ENCODE measurements at regions not wholly inside any gene's neighbourhood (a gene's known extent, or its start where the extent isn't known, plus 50 kb on each side); places are given as distances from the start of the nearest gene placed in this dataset.

DNA sequence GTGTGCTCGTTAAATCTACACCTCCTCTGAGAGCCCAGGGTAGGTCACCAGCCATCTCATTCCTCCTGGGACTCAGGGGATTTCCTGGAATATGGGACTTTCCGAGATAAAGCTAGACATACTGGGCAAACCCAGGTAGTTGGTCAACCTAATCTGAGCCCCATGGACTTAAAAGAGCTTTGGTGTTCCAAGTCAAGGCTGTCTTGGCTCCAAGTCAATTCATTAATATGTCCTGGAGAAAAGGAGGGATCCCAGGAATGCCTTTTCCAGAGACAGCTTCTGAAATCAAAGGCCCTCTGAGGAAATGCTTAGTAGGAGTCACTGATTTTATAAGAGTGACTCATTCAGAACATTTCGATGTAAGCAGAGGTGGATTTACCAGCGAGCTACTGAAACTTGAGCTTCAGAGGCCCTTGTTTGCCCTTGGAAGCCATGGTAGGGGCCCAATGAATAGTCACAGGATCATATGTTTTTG is 137.3 kb upstream of the UBE2E1 start:
- no peaks in the 10 kb centered on the region for H3K9me3 ChIP-seq (ENCODE audit: insufficient read depth, low read depth, low read length)
- H3K79me2 ChIP-seq (ENCODE audit: insufficient read depth, low read length): no peaks in the 10 kb centered on the region
- H3K9ac ChIP-seq (ENCODE audit: low read depth, low read length, poor library complexity, severe bottlenecking): no peak overlapping the region
- TF ChIP-seq CTCF (conservative IDR thresholded peaks at IDR 0.05; ENCODE audit: low read length) (no peak), EZH2phosphoT487 (IDR thresholded peaks at IDR 0.05; ENCODE audit: borderline replicate concordance) (no peak)
- H4K20me1 ChIP-seq (ENCODE audit: insufficient read depth, low read length, poor library complexity, severe bottlenecking): no peaks in the 10 kb centered on the region
- no peaks in the 10 kb centered on the region for H3F3A ChIP-seq (ENCODE audit: low read depth)
- no peak overlapping the region for H2AFZ ChIP-seq (ENCODE audit: low read length)
- H3K4me1 ChIP-seq (ENCODE audit: insufficient read depth, low read length, poor library complexity, severe bottlenecking): no peaks in the 10 kb centered on the region
- no peaks in the 10 kb centered on the region for H3K9me2 ChIP-seq (replicated peaks; ENCODE audit: low read depth, low read length)
- H3K4me2 ChIP-seq (ENCODE audit: low read depth, low read length, poor library complexity, severe bottlenecking): no peak overlapping the region
- H3K4me3 ChIP-seq (ENCODE audit: low read length, poor library complexity, severe bottlenecking): no peak overlapping the region
- no peaks in the 10 kb centered on the region for H3K36me3 ChIP-seq (ENCODE audit: insufficient read depth, low read length)
- H3K27me3 ChIP-seq (ENCODE audit: insufficient read depth, low read length, poor library complexity, severe bottlenecking): no peaks in the 10 kb centered on the region

DNA sequence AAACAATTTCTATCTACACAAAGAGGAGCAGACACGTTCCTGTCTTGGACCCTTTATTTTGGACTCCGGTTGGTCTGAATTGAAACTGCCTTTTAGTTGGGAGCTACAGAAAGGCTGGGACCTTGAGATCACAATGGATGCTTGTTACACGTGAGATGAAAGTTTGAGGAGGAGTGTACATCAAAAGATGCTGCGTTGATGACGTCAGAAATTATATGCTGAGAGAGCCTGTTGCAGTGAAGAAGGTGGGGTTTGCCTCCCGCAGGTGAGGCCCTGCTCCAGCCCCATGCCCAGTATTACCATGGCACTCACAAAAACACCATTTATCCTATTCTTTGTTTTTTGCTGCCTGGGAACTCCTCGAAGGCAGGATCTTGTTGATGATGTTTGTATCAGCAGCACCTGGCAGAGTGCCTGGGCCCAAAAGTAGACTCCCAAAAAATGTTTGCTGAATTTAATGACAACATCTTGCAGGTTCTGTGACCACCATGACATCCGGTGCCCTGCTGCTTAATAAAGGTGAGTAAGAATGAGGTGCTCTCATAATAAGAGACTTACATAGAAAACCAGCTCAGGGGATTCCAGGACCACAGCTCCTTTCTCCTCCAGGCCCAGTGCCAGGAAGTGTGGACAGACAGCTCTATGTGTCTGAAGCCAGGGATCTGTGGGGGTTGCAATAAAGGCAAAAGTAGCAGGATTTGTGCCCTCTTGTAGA is 136.1 kb upstream of the UBE2E1 start:
- Histone ChIP-seq H3K4me3 (ENCODE audit: low read length, poor library complexity, severe bottlenecking) (no peak overlapping the region), H4K20me1 (ENCODE audit: insufficient read depth, low read length, poor library complexity, severe bottlenecking) (no peaks in the 10 kb centered on the region), H3K9me3 (ENCODE audit: insufficient read depth, low read depth, low read length) (no peaks in the 10 kb centered on the region), H3K4me2 (ENCODE audit: low read depth, low read length, poor library complexity, severe bottlenecking) (no peak overlapping the region), H2AFZ (ENCODE audit: low read length) (no peak overlapping the region), H3K9ac (ENCODE audit: low read depth, low read length, poor library complexity, severe bottlenecking) (no peak overlapping the region), H3K27me3 (ENCODE audit: insufficient read depth, low read length, poor library complexity, severe bottlenecking) (no peaks in the 10 kb centered on the region), H3K9me2 (replicated peaks; ENCODE audit: low read depth, low read length) (no peaks in the 10 kb centered on the region), H3K36me3 (ENCODE audit: insufficient read depth, low read length) (no peaks in the 10 kb centered on the region), H3F3A (ENCODE audit: low read depth) (no peaks in the 10 kb centered on the region), H3K79me2 (ENCODE audit: insufficient read depth, low read length) (no peaks in the 10 kb centered on the region), H3K4me1 (ENCODE audit: insufficient read depth, low read length, poor library complexity, severe bottlenecking) (no peaks in the 10 kb centered on the region)
- TF ChIP-seq EZH2phosphoT487 (IDR thresholded peaks at IDR 0.05; ENCODE audit: borderline replicate concordance): no peak
- no peak for TF ChIP-seq CTCF (conservative IDR thresholded peaks at IDR 0.05; ENCODE audit: low read length)

DNA sequence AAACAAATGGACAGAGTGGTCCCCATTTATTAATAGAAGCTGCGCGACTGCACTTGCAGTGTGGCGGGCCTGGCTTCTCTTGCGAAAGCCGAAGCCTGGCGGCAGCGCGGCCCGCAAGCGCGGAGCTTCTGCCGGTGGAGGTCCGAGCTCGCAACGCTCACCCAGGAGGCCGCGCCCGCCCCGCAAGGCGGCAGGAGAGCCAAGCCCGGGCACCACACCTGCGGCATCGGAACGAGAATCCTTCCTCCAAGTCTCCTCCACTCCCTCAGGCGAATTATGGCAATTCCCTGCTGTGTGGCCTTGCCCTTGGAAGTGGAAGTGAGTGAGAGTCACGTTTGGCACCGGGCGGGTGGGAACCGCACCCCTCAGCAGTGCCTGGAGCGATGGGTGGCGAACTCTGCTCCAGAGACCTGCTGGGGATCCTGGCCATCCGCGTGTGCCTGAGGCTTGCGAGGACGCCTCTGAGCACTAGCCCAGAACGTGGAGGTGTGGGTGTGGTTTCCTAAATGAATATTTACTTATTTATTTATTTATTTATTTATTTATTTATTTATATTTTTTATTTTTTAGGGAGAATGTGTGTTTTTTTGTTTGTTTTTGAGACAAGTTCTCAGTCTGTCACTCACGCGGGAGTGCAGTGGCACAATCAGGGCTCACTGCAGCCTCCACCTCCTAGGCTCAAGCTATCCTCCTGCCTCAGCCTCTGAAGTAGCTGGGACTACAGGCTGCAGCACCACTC is 133.7 kb upstream of the UBE2E1 start:
- Histone ChIP-seq H3K4me3 (ENCODE audit: low read length, poor library complexity, severe bottlenecking) (no peak overlapping the region), H3K4me2 (ENCODE audit: low read depth, low read length, poor library complexity, severe bottlenecking) (no peak overlapping the region)

More for the DNA sequence above, 133.7 kb upstream of the UBE2E1 start:
- TF ChIP-seq CTCF (conservative IDR thresholded peaks at IDR 0.05; ENCODE audit: low read length) (no peak), EZH2phosphoT487 (IDR thresholded peaks at IDR 0.05; ENCODE audit: borderline replicate concordance) (no peak)
- Histone ChIP-seq H2AFZ (ENCODE audit: low read length) (no peak overlapping the region), H4K20me1 (ENCODE audit: insufficient read depth, low read length, poor library complexity, severe bottlenecking) (no peaks in the 10 kb centered on the region), H3K9ac (ENCODE audit: low read depth, low read length, poor library complexity, severe bottlenecking) (no peak overlapping the region), H3K9me2 (replicated peaks; ENCODE audit: low read depth, low read length) (no peaks in the 10 kb centered on the region), H3K4me1 (ENCODE audit: insufficient read depth, low read length, poor library complexity, severe bottlenecking) (no peaks in the 10 kb centered on the region), H3K27me3 (ENCODE audit: insufficient read depth, low read length, poor library complexity, severe bottlenecking) (no peaks in the 10 kb centered on the region), H3K36me3 (ENCODE audit: insufficient read depth, low read length) (no peaks in the 10 kb centered on the region), H3F3A (ENCODE audit: low read depth) (no peaks in the 10 kb centered on the region), H3K9me3 (ENCODE audit: insufficient read depth, low read depth, low read length) (no peaks in the 10 kb centered on the region), H3K79me2 (ENCODE audit: insufficient read depth, low read length) (no peaks in the 10 kb centered on the region)

All from Loucy (cell line).